Activated CD8-positive, alpha-beta memory T cell treated with anti-CD3 and anti-CD28 coated beads for 4 hours (primary cell): ENCODE measurements at regions not wholly inside any gene's neighbourhood (a gene's known extent, or its start where the extent isn't known, plus 50 kb on each side); places are given as distances from the start of the nearest gene placed in this dataset.
"Not testable (repeated sequence)": the region's sequence is repeated elsewhere in the genome, so short reads cannot be mapped to it uniquely, and the experiment has no call there.

Experiments
- DNase-seq, 2 donors: peaks; one replicate each; pipeline ENCODE4 v3.0.0-alpha.2; 2020; ENCODE audit warnings: low read depth in 2 of 2

DNA sequence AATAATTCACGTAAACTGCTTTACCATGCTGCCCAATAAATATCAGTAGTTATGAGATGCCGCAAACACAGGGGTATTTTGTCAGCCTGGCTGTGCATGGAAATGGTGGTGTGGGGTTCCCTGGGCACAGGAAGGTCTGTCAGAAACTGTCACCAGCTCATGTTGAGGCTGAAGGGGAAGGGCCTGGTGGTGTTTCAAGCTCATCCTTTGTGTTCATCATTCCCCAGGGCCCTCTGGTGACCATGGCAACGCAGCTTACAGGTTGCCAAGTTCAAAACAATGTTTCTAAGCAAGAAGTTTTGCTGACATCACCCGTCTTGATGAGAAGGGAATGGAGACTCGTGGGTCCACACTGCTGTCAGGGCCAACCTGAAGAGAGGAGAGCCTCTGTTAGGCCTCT is 348.9 kb upstream of the C16orf82 start:
- DNase-seq: no peak

- DNase-seq: no peak
Measured at GRCh38 chr16:26721290-26721689, 345.4 kb upstream of the C16orf82 start.

DNA sequence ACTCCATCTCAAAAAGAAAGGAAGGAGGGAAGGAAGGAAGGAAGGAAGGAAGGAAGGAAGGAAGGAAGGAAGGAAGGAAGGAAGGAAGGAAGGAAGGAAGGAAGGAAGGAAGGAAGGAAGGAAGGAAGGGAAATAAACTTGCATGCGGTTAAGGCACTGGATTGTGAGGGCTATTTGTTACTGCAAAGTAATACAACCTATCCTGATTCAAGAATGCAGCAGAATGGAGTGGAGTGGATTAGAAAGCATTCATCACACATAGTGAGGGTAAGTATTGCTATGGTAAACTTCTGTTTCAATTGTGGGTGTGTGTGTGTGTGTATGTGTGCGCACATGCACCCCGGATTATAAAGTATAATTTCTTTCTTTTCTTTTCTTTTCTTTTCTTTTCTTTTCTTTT is 344.8 kb upstream of the C16orf82 start:
- DNase-seq: not testable (repeated sequence)

DNA sequence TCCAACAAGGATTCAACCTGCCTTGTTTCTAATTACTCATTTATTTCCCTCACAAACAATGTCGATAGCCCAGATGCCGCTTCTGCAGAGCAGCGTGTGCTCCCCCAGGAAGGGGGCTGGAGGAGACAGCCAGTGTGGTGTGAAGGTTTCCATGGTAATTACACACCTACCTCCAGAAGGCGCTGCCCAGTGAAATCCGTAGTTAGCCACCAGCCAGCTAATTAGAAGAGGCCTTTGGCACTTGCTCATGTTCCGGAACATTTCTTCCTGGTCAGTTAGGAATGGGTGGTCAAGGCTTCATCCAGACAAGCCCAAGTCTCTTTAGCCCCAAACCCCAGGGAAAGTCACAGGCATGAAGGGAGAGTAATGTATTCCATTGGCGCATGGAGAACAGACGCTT is 342.5 kb upstream of the C16orf82 start:
- no peak for DNase-seq

GRCh38 chr16:26727848-26728247 is 338.9 kb upstream of the C16orf82 start:
- DNase-seq: no peak

DNA sequence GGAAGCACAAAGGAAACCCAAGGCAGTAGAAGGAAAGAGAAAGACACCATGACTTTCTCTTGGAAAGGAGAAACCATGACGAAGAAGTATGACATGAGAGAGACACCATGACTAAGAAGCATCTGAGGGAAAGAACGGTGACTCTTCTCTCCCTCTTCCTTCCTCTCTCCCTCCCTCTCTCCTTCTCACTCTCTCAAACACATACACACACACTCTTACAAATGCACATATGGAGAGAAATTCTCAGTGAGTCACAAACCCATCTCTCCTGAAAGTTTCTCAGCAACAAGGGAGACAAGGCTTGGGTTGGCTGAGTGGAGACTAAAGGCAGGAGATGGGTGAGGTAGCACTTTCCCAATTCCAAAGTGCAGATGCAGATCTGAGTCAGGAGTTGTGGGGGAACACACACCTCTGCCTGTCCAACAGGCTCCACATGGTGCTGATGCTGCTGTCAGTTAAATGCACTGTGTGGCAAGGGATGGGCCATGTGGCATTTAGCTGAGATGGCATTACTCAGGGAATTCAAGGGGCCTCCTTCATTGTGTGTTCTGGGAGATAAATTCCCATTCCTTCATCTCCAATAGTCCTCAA is 336.7 kb upstream of the C16orf82 start:
- DNase-seq: no peak

DNA sequence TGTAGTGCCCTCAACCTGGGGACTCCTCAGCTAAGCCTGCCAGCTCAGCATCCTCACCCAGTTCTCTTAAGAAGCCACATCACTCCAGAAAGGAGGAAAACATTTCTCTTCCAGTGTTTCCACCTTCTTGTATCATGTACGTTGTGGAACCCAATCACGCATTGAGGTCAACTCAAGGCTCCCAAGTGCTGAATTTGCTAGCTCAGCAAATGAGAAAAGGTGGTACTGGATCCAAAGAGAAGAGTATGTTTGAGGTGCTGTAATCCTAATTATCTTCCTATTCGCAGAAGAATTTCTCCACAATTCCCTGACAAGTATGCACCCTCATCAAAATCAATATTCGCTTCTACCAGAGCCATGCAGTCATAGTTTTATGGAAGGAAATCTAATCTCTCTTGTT is 335.0 kb upstream of the C16orf82 start:
- no peak for DNase-seq

- no peak for DNase-seq
Measured at GRCh38 chr16:26733710-26734109, 333.0 kb upstream of the C16orf82 start.

GRCh38 chr16:26735521-26735920 is 331.2 kb upstream of the C16orf82 start:
- DNase-seq: no peak

DNA sequence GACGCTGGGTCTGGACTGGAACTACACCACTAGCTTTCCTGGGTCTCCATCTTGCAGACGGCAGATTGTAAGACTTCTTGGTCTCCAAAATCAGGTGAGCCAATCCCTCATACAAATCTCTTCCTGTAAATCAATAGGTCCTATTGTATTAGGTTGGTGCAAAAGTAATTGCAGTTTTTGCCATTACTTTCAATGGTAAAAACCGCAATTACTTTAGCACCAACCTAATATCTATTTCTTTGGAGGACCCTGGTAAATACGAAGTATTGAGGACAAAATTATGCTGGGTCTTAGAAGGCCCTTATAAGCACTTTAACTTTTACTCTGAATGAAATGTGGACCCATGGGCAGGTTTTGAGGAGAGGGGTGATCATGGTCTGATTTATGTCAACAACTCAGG is 330.6 kb upstream of the C16orf82 start:
- DNase-seq: no peak

DNA sequence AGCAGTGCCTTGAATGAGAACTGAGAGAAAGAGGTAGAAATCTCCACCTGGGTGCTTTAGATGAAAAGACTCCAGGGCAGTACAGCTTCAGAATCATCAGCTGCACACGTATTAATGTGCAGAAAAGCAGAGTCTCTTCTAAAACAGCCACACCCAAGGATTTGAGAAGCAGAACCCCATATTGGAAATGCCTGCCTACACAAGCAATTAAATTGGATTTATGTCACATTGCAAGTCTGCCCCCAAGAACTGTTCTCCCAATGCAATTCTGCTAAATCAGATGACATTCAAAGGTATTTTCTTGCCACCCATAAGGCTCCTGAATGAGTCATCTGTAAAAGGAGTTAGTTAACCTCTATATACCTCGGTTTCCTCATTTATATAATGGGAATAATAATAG is 326.0 kb upstream of the C16orf82 start:
- DNase-seq: no peak

GRCh38 chr16:26742040-26742439 is 324.7 kb upstream of the C16orf82 start:
- no peak for DNase-seq

DNA sequence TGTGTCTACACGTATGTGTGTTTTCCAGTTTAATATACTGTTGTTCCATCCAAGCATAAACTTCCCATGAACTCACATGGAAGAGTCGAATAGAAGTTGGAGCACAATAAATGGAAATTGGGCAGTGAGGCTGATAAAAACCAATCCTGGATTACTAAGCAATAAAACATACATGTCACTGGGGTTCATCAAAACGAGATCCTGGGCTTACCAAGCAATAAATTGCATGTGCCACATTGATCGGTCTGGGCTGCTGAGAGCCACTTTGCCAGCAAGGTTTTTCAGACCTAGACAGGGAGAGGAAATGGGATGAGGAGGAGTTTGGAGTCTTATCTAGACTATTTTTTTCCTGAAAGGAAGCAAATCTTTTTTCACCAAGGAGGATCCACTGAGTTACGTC is 322.3 kb upstream of the C16orf82 start:
- no peak for DNase-seq

GRCh38 chr16:26747760-26748159 is 319.0 kb upstream of the C16orf82 start:
- DNase-seq: no peak

GRCh38 chr16:26749072-26749471 is 317.7 kb upstream of the C16orf82 start:
- no peak for DNase-seq

GRCh38 chr16:26752166-26752565 is 314.6 kb upstream of the C16orf82 start:
- DNase-seq: no peak

DNA sequence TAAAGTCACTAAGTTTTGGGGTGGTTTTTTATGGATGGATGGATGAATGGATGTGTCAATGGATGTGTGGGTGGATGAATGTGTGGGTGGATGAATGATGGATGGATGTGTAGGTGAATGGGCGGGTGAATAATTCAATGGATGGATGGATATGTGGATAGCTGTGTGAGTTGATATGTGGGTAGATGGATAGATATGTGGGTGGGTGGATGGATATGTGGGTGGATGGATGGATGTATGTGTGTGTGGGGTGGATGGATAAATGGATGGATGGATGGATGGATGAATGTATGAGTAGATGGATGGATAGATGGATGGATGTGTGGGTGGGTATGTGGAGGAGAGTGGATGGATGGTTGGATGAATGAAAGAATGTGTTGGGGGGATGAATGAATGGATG is 310.1 kb upstream of the C16orf82 start:
- no peak for DNase-seq

DNA sequence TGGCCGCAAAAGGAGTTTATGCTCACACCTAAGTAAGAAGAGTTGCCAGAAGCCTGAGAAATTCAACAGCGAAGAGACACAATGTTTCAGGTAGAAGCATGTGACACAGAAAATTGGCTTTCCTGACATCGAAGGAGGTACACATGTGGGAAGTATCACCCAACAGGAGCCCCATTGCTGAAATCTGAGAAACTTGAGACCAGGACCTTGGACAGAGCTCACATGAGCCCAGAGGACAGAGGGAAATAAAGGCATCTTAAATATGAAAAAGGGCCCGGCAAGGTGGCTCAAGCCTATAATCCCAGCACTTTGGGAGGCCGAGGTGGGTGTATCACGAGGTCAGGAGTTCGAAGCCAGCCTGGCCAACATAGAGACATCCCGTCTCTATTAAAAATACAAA is 304.1 kb upstream of the C16orf82 start:
- DNase-seq: no peak

- DNase-seq: no peak
Measured at GRCh38 chr16:26765087-26765486, 301.6 kb upstream of the C16orf82 start.

- DNase-seq: no peak
Measured at GRCh38 chr16:26768385-26769010, 298.2 kb upstream of the C16orf82 start.

DNA sequence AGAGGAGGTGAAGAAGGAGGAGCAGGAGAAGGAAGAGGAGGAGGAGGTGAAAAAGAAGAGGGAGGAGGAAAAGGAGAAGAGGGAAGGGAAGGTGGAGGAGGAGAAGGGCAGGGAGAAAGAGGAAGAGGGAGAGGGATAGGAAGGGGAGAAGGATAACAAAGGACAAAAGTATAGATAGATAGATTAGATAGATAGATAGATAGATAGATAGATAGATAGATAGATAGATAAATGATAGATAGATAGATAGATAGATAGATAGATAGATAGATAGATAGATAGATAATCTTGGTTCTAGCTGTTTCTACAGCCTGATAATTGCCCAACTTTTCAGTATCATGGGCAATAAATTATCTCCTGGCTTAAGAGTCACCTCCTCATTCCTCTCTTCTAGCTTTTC is 296.2 kb upstream of the C16orf82 start:
- no peak for DNase-seq

DNA sequence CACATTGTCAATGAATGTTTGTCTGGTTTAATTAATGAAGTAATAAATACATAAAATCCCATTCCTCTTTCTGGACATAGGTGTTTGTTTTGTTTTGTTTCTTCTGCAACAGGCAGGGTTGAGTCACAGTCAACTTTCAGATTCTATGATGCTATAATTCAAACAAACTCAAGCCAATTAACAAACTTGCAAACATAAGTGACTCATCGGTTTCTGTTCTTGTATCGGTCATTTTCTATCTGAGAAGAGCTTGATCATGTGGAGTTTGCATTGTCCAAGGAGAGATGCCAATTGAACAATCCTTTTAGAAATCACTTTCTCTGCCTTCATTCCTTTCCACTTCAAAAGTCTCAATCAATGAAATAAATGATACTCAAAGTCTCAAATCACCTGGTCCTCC is 294.2 kb upstream of the C16orf82 start:
- DNase-seq: no peak

- no peak for DNase-seq
Measured at GRCh38 chr16:26777821-26778220, 288.9 kb upstream of the C16orf82 start.

DNA sequence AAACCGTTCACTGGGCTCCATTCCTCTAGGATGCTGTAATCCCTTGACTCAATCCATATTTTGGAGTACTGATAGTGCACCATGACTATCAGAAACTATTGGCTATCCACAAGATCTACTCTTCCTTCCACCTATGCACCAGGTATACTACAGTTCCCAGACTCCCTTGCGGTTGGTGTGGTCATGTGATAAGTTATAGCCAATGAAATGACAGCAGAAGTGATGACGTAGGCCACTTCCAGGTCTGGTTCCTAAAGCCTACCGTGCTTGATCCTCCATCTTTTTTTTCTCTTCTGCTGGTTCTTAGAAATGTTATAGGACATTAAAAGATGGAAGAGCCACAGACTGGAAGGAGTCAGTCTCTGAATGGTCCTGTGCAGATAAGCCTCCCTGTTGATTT is 278.8 kb upstream of the C16orf82 start:
- no peak for DNase-seq
